Neural cell (in vitro differentiated cells): ENCODE measurements at regions not wholly inside any gene's neighbourhood (a gene's known extent, or its start where the extent isn't known, plus 50 kb on each side); places are given as distances from the start of the nearest gene placed in this dataset.
"Not testable (repeated sequence)": the region's sequence is repeated elsewhere in the genome, so short reads cannot be mapped to it uniquely, and the experiment has no call there.

Source experiments
- H2AFZ ChIP-seq: fragments of 200-600, 300-800 bp; sonication (generic), shearing (Covaris generic); 2 replicates; pipeline ENCODE4 v1.6.0; 2014; ENCODE audit warnings: low read depth, mild to moderate bottlenecking, antibody characterized with exemption, low read length, moderate library complexity
- H3F3A ChIP-seq: fragments of 200-600 bp; shearing (Covaris generic); 2 replicates; pipeline ENCODE4 v1.6.1; 2016; ENCODE audit warnings: mild to moderate bottlenecking, moderate library complexity, mixed read lengths, antibody characterized with exemption, low read length; ENCODE audit not compliant: insufficient read depth, poor library complexity, severe bottlenecking
- H3K27ac ChIP-seq: fragments of 200-600, 300-800 bp; sonication (generic), shearing (Covaris generic); 2 replicates; pipeline ENCODE4 v1.5.1; 2014; ENCODE audit warnings: mild to moderate bottlenecking, low read length, moderate library complexity
- H3K27me3 ChIP-seq: fragments of 300-800, 200-600 bp; sonication (generic), shearing (Covaris generic); 2 replicates; pipeline ENCODE4 v1.6.0; 2014; ENCODE audit warnings: mild to moderate bottlenecking, low read depth, low read length, moderate library complexity; ENCODE audit not compliant: insufficient read depth
- H3K36me3 ChIP-seq: fragments of 300-800, 200-600 bp; sonication (generic), shearing (Covaris generic); 2 replicates; pipeline ENCODE4 v1.5.1; 2014; ENCODE audit warnings: mild to moderate bottlenecking, antibody characterized with exemption, low read length, moderate library complexity; ENCODE audit not compliant: insufficient read depth
- H3K4me2 ChIP-seq: fragments of 300-800, 200-600 bp; sonication (generic), shearing (Covaris generic); 2 replicates; pipeline ENCODE4 v1.6.0; 2014; ENCODE audit warnings: mild to moderate bottlenecking, low read length
- H3K4me3 ChIP-seq: fragments of 300-800, 200-600 bp; sonication (generic), shearing (Covaris generic); 2 replicates; pipeline ENCODE4 v1.5.1; 2014; ENCODE audit warnings: mild to moderate bottlenecking, low read length, moderate library complexity
- H3K79me2 ChIP-seq: fragments of 200-600 bp; shearing (Covaris generic); replicated peaks from 2 replicates; pipeline ENCODE4 v1.6.0; 2014; ENCODE audit warnings: mild to moderate bottlenecking, low read length, moderate library complexity; ENCODE audit not compliant: insufficient read depth
- H3K9ac ChIP-seq: fragments of 300-800, 200-600 bp; sonication (generic), shearing (Covaris generic); 2 replicates; pipeline ENCODE4 v1.6.1; 2016; ENCODE audit warnings: mild to moderate bottlenecking, low read length, mixed read lengths
- H3K9me2 ChIP-seq: fragments of 200-600 bp; shearing (Covaris generic); 2 replicates; pipeline ENCODE4 v1.6.1; 2016; ENCODE audit warnings: mild to moderate bottlenecking, low read length, mixed read lengths; ENCODE audit not compliant: insufficient read depth
- H3K9me3 ChIP-seq: fragments of 200-600, 300-800 bp; sonication (generic), shearing (Covaris generic); 2 replicates; pipeline ENCODE4 v1.6.1; 2016; ENCODE audit warnings: mild to moderate bottlenecking, mixed run types, low read length, moderate library complexity, mixed read lengths
- H4K20me1 ChIP-seq: fragments of 200-600 bp; shearing (Covaris generic); 2 replicates; pipeline ENCODE4 v1.6.1; 2016; ENCODE audit warnings: mild to moderate bottlenecking, mixed run types; ENCODE audit not compliant: insufficient read depth
- EP300 ChIP-seq: fragments of 450-650 bp; conservative IDR thresholded peaks from 2 replicates; pipeline ENCODE4 v1.6.1; 2014; ENCODE audit warnings: antibody characterized with exemption, mild to moderate bottlenecking, moderate library complexity; ENCODE audit not compliant: poor library complexity, severe bottlenecking
- EZH2 ChIP-seq: fragments of 200-600, 300-800 bp; shearing (Covaris generic), sonication (generic); IDR thresholded peaks from 2 replicates; pipeline ENCODE4 v1.6.1; 2014; ENCODE audit warnings: antibody characterized with exemption, low read length, borderline replicate concordance, mild to moderate bottlenecking; ENCODE audit not compliant: insufficient read depth, poor library complexity, severe bottlenecking
- MXI1 ChIP-seq: fragments of 450-650 bp; conservative IDR thresholded peaks from 2 replicates; pipeline ENCODE4 v1.6.1; 2014; ENCODE audit warnings: antibody characterized with exemption, mild to moderate bottlenecking; ENCODE audit not compliant: poor library complexity, severe bottlenecking
- POLR2AphosphoS5 ChIP-seq: IDR thresholded peaks from 2 replicates; pipeline ENCODE4 v1.6.1; 2012
- RAD21 ChIP-seq: fragments of 450-650 bp; conservative IDR thresholded peaks from 2 replicates; pipeline ENCODE4 v1.6.1; 2014; ENCODE audit warnings: antibody characterized with exemption, mild to moderate bottlenecking, moderate library complexity
- SMC3 ChIP-seq: fragments of 450-650 bp; conservative IDR thresholded peaks from 2 replicates; pipeline ENCODE4 v1.6.1; 2014; ENCODE audit warnings: antibody characterized with exemption, mild to moderate bottlenecking, moderate library complexity; ENCODE audit not compliant: poor library complexity
- TAF1 ChIP-seq: IDR thresholded peaks from 2 replicates; pipeline ENCODE4 v1.6.1; 2012; ENCODE audit warnings: low read depth
- TF ChIP-seq, protein P1 (sequence below): IDR thresholded peaks from 2 replicates; pipeline ENCODE4 v1.6.1; 2012; ENCODE audit warnings: borderline replicate concordance
- TF ChIP-seq, protein P2 (sequence below): fragments of 450-650 bp; IDR thresholded peaks from 2 replicates; pipeline ENCODE4 v1.5.1; 2014; ENCODE audit warnings: antibody characterized with exemption, mild to moderate bottlenecking, moderate library complexity; ENCODE audit not compliant: poor library complexity, severe bottlenecking

DNA sequence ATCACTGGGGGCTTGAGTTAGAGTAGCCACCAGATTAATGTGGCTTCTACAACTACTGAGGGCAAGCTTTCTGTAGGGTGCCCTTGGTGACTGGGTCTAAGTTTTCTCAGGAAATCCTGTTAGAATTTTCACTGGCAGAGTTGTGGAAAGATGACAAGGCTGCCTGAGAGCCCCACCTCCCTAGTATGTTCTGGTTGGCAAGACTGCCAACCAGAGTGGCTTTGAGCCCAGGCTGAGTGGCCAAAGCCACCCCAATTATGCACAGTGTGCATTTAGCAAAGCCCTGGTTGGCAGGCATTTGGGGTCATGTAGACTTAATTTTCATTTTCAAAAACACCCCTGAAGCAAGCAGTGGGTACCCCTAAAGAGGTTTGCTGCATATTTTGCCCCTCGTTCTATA is 136.7 kb upstream of the HAPLN1 start:
- H2AFZ ChIP-seq = no peak overlapping the region
- H3K27me3 ChIP-seq = no peaks in the 10 kb centered on the region
- no peaks in the 10 kb centered on the region for H3K9me3 ChIP-seq
- no peaks in the 10 kb centered on the region for H4K20me1 ChIP-seq
- H3K9me2 ChIP-seq = no peaks in the 10 kb centered on the region
- no peaks in the 10 kb centered on the region for H3F3A ChIP-seq
- H3K79me2 ChIP-seq = no peaks in the 10 kb centered on the region
- H3K27ac ChIP-seq = no peak overlapping the region
- no peak overlapping the region for H3K4me2 ChIP-seq
- no peak overlapping the region for H3K4me3 ChIP-seq
- H3K9ac ChIP-seq = no peak overlapping the region
- no peaks in the 10 kb centered on the region for H3K36me3 ChIP-seq
- no peak for TF ChIP-seq RAD21
- TF ChIP-seq POLR2AphosphoS5 = no peak
- no peak for TF ChIP-seq MXI1

- TF ChIP-seq SMC3 (no peak), MXI1 (no peak), EZH2 (no peak), EP300 (no peak), POLR2AphosphoS5 (no peak), TAF1 (no peak), RAD21 (no peak)
- TF ChIP-seq, protein P1, sequence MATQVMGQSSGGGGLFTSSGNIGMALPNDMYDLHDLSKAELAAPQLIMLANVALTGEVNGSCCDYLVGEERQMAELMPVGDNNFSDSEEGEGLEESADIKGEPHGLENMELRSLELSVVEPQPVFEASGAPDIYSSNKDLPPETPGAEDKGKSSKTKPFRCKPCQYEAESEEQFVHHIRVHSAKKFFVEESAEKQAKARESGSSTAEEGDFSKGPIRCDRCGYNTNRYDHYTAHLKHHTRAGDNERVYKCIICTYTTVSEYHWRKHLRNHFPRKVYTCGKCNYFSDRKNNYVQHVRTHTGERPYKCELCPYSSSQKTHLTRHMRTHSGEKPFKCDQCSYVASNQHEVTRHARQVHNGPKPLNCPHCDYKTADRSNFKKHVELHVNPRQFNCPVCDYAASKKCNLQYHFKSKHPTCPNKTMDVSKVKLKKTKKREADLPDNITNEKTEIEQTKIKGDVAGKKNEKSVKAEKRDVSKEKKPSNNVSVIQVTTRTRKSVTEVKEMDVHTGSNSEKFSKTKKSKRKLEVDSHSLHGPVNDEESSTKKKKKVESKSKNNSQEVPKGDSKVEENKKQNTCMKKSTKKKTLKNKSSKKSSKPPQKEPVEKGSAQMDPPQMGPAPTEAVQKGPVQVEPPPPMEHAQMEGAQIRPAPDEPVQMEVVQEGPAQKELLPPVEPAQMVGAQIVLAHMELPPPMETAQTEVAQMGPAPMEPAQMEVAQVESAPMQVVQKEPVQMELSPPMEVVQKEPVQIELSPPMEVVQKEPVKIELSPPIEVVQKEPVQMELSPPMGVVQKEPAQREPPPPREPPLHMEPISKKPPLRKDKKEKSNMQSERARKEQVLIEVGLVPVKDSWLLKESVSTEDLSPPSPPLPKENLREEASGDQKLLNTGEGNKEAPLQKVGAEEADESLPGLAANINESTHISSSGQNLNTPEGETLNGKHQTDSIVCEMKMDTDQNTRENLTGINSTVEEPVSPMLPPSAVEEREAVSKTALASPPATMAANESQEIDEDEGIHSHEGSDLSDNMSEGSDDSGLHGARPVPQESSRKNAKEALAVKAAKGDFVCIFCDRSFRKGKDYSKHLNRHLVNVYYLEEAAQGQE = no peak
- TF ChIP-seq, protein P2, sequence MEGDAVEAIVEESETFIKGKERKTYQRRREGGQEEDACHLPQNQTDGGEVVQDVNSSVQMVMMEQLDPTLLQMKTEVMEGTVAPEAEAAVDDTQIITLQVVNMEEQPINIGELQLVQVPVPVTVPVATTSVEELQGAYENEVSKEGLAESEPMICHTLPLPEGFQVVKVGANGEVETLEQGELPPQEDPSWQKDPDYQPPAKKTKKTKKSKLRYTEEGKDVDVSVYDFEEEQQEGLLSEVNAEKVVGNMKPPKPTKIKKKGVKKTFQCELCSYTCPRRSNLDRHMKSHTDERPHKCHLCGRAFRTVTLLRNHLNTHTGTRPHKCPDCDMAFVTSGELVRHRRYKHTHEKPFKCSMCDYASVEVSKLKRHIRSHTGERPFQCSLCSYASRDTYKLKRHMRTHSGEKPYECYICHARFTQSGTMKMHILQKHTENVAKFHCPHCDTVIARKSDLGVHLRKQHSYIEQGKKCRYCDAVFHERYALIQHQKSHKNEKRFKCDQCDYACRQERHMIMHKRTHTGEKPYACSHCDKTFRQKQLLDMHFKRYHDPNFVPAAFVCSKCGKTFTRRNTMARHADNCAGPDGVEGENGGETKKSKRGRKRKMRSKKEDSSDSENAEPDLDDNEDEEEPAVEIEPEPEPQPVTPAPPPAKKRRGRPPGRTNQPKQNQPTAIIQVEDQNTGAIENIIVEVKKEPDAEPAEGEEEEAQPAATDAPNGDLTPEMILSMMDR = no peak
Observed at GRCh38 chr5:83856881-83857280, 136.2 kb upstream of the HAPLN1 start.

DNA sequence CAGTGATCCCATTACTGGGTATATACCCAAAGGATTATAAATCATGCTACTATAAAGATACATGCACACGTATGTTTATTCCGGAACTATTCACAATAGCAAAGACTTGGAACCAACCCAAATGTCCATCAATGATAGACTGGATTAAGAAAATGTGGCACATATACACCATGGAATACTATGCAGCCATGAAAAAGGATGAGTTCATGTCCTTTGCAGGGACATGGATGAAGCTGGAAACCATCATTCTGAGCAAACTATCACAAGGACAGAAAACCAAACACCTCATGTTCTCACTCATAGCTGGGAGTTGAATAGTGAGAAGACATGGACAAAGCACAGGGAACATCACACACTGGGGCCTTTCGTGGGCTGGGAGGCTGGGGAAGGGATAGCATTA is 129.8 kb upstream of the HAPLN1 start:
- H3K9me3 ChIP-seq, H3K4me2 ChIP-seq, H2AFZ ChIP-seq, H3K9me2 ChIP-seq, H3K27ac ChIP-seq, H3K4me3 ChIP-seq, H4K20me1 ChIP-seq, H3K9ac ChIP-seq, H3K79me2 ChIP-seq, H3K27me3 ChIP-seq, H3F3A ChIP-seq, H3K36me3 ChIP-seq: not testable (repeated sequence)

More at GRCh38 chr5:83856881-83857280, 136.2 kb upstream of the HAPLN1 start:
- no peak overlapping the region for H3K27ac ChIP-seq
- no peaks in the 10 kb centered on the region for H3K9me2 ChIP-seq
- no peaks in the 10 kb centered on the region for H3K79me2 ChIP-seq
- H3F3A ChIP-seq = no peaks in the 10 kb centered on the region
- no peaks in the 10 kb centered on the region for H4K20me1 ChIP-seq
- H3K36me3 ChIP-seq = no peaks in the 10 kb centered on the region
- H2AFZ ChIP-seq = no peak overlapping the region
- H3K4me2 ChIP-seq = no peak overlapping the region
- H3K4me3 ChIP-seq = no peak overlapping the region
- H3K9ac ChIP-seq = no peak overlapping the region
- no peaks in the 10 kb centered on the region for H3K27me3 ChIP-seq
- H3K9me3 ChIP-seq = no peaks in the 10 kb centered on the region
